DOHH2 (cell line): ENCODE measurements at regions not wholly inside any gene's neighbourhood (a gene's known extent, or its start where the extent isn't known, plus 50 kb on each side); places are given as distances from the start of the nearest gene placed in this dataset.

Experiments
- H3F3A ChIP-seq: fragments of 200-600 bp; sonication (generic), shearing (Covaris generic); 2 replicates; pipeline ENCODE4 v1.6.0; 2016; ENCODE audit warnings: antibody characterized with exemption, mild to moderate bottlenecking; ENCODE audit not compliant: control insufficient read depth, insufficient read depth
- H3K27ac ChIP-seq: fragments of 200-600 bp; sonication (generic); 2 replicates; pipeline ENCODE4 v1.5.1; 2014; ENCODE audit warnings: low read depth, mild to moderate bottlenecking, low read length, moderate library complexity
- H3K27me3 ChIP-seq: fragments of 200-600 bp; sonication (generic); 2 replicates; pipeline ENCODE4 v1.6.1; 2014; ENCODE audit warnings: mild to moderate bottlenecking, low read length, mixed read lengths; ENCODE audit not compliant: control insufficient read depth
- H3K36me3 ChIP-seq: fragments of 200-600 bp; sonication (generic); 2 replicates; pipeline ENCODE4 v1.6.1; 2014; ENCODE audit warnings: mild to moderate bottlenecking, low read length, moderate library complexity, mixed read lengths; ENCODE audit not compliant: control insufficient read depth
- H3K4me1 ChIP-seq: fragments of 200-600 bp; sonication (generic); 2 replicates; pipeline ENCODE4 v1.6.1; 2014; ENCODE audit warnings: mild to moderate bottlenecking, low read length, mixed read lengths; ENCODE audit not compliant: control insufficient read depth
- H3K4me2 ChIP-seq: fragments of 200-600 bp; sonication (generic); 2 replicates; pipeline ENCODE4 v1.6.0; 2014; ENCODE audit warnings: mild to moderate bottlenecking, low read length, moderate library complexity
- H3K4me3 ChIP-seq: fragments of 200-600 bp; sonication (generic); 2 replicates; pipeline ENCODE4 v1.5.1; 2014; ENCODE audit warnings: mild to moderate bottlenecking, low read length, mixed read lengths
- H3K79me2 ChIP-seq: fragments of 200-600 bp; sonication (generic); 2 replicates; pipeline ENCODE4 v1.6.1; 2014; ENCODE audit warnings: mild to moderate bottlenecking, low read length, mixed read lengths; ENCODE audit not compliant: control insufficient read depth
- H3K9me2 ChIP-seq: fragments of 200-600 bp; sonication (generic); replicated peaks from 2 replicates; pipeline ENCODE4 v1.6.1; 2014; ENCODE audit warnings: mild to moderate bottlenecking, low read length, mixed read lengths; ENCODE audit not compliant: control insufficient read depth
- H3K9me3 ChIP-seq: fragments of 200-600 bp; sonication (generic); 2 replicates; pipeline ENCODE4 v1.6.1; 2014; ENCODE audit warnings: antibody characterized with exemption, low read length, mixed read lengths; ENCODE audit not compliant: control insufficient read depth, insufficient read depth
- H4K20me1 ChIP-seq: fragments of 200-600 bp; sonication (generic); 2 replicates; pipeline ENCODE4 v1.6.0; 2014; ENCODE audit warnings: low read depth, mild to moderate bottlenecking, antibody characterized with exemption, low read length, moderate library complexity; ENCODE audit not compliant: control insufficient read depth, insufficient read depth
- EZH2phosphoT487 ChIP-seq: fragments of 200-600 bp; sonication (generic); IDR thresholded peaks from 2 replicates; pipeline ENCODE4 v1.6.1; 2017; ENCODE audit warnings: borderline replicate concordance, mild to moderate bottlenecking, antibody characterized with exemption, low read length, moderate library complexity, mixed read lengths
- TF ChIP-seq, protein P1 (sequence below): fragments of 200-600 bp; sonication (generic); IDR thresholded peaks from one replicate; pipeline ENCODE4 v1.5.1; 2014; ENCODE audit warnings: antibody characterized with exemption, mild to moderate bottlenecking, low read depth, low read length; ENCODE audit not compliant: poor library complexity, severe bottlenecking

DNA sequence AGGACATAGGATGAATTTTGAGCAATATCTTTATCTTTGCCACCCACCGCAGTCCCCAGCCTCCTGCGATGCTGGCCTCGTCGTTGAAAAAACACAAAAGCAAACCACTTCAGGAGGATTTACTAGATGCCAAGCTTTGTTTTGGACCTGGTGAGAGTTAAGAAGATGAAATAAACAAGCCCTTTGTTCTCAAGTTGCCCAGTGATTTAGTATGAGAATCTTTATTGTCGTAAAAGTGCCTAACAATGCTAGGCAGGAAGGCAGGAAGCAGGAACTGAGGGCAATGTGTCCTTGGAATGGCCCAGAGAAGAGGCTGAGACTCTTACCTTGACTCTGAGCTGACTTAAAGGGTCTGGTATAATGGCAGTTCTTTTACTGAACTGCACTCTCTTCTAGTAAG is 116.0 kb downstream of the TRMT11 start:
- no peak overlapping the region for H3K4me2 ChIP-seq
- H3K79me2 ChIP-seq, result no peaks in the 10 kb centered on the region
- H3K9me2 ChIP-seq, result no peaks in the 10 kb centered on the region
- no peaks in the 10 kb centered on the region for H3K9me3 ChIP-seq
- no peaks in the 10 kb centered on the region for H3F3A ChIP-seq
- H3K4me3 ChIP-seq, result no peak overlapping the region
- H3K4me1 ChIP-seq, result no peaks in the 10 kb centered on the region
- H3K36me3 ChIP-seq, result no peaks in the 10 kb centered on the region
- H3K27ac ChIP-seq, result no peak overlapping the region
- TF ChIP-seq, protein P1, sequence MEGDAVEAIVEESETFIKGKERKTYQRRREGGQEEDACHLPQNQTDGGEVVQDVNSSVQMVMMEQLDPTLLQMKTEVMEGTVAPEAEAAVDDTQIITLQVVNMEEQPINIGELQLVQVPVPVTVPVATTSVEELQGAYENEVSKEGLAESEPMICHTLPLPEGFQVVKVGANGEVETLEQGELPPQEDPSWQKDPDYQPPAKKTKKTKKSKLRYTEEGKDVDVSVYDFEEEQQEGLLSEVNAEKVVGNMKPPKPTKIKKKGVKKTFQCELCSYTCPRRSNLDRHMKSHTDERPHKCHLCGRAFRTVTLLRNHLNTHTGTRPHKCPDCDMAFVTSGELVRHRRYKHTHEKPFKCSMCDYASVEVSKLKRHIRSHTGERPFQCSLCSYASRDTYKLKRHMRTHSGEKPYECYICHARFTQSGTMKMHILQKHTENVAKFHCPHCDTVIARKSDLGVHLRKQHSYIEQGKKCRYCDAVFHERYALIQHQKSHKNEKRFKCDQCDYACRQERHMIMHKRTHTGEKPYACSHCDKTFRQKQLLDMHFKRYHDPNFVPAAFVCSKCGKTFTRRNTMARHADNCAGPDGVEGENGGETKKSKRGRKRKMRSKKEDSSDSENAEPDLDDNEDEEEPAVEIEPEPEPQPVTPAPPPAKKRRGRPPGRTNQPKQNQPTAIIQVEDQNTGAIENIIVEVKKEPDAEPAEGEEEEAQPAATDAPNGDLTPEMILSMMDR, result no peak
- TF ChIP-seq EZH2phosphoT487, result no peak
- no peaks in the 10 kb centered on the region for H3K27me3 ChIP-seq
- no peaks in the 10 kb centered on the region for H4K20me1 ChIP-seq

DNA sequence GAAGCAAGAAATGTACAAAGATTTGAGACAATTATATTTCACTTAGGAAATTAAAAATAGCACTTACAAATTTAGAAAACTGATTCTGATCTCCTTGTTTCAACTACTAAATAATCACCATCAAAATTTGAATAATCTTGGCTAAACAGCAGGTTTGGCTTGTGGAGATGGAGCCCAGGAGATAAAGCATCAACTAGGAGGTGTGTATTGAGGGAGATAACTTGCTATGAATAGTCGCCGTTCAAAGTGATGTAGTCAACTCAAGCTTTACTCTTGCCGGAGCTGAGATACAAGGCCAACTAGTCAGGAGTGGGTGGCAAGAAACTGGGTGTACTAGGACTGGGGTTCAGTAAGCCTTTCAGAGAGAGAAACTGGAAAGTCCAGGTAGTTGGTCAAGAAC is 117.7 kb downstream of the TRMT11 start:
- no peak overlapping the region for H3K27ac ChIP-seq
- no peaks in the 10 kb centered on the region for H3K27me3 ChIP-seq
- no peak overlapping the region for H3K4me3 ChIP-seq
- TF ChIP-seq, protein P1, result no peak
- TF ChIP-seq EZH2phosphoT487, result no peak
- H3F3A ChIP-seq, result no peaks in the 10 kb centered on the region
- no peaks in the 10 kb centered on the region for H3K36me3 ChIP-seq
- peaks cover 6% of the 10 kb centered on the region; the same call in 1 of the 2 replicates for H3K4me1 ChIP-seq
- H3K79me2 ChIP-seq, result no peaks in the 10 kb centered on the region
- no peaks in the 10 kb centered on the region for H4K20me1 ChIP-seq
- no peaks in the 10 kb centered on the region for H3K9me2 ChIP-seq
- no peak overlapping the region for H3K4me2 ChIP-seq
- no peaks in the 10 kb centered on the region for H3K9me3 ChIP-seq

DNA sequence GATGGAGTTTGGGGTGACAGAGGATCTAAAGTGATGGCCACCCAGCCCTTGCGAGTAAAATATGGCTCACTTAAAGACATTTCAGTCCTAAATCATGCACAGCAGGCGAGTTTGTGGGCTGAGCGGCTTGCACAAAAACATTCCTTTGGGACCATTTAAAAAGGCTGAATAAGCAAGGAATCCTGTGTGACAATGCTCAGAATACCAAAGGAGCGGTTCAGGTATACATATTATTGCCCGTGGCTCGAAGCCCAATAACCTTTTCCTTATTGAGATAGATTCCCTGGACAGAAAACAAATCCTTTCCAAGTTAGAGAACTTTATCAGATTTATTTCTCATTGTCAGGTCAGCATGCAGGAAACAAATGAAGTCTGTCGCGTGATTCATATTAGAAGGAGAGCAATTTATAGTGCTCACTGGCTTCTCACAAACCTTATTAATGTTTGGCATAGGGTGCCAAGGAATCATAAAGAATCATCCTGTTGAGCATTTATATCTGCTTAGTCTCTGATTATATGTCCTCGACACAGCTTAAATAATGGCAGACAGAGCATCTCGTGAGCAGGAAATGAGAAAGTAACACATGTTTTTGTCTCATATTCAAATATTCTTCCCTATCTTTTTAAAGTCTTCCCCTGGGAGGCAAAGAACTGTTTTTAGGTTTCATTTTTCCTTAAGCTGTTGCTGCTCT is 121.3 kb downstream of the TRMT11 start:
- no peak overlapping the region for H3K4me3 ChIP-seq
- H3F3A ChIP-seq, result no peaks in the 10 kb centered on the region
- H3K36me3 ChIP-seq, result no peaks in the 10 kb centered on the region
- H3K4me1 ChIP-seq, result peaks cover 6% of the 10 kb centered on the region; the same call in 1 of the 2 replicates
- H3K4me2 ChIP-seq, result no peak overlapping the region
- 0 out of 2 replicates have a peak, but pooled peaks cover 2% of the 10 kb centered on the region for H3K27me3 ChIP-seq
- TF ChIP-seq, protein P1, result no peak
- no peak for TF ChIP-seq EZH2phosphoT487
- H3K27ac ChIP-seq, result no peak overlapping the region
- no peaks in the 10 kb centered on the region for H3K79me2 ChIP-seq
- H3K9me3 ChIP-seq, result no peaks in the 10 kb centered on the region
- H4K20me1 ChIP-seq, result no peaks in the 10 kb centered on the region
- H3K9me2 ChIP-seq, result no peaks in the 10 kb centered on the region
